NB4 (cell line): ENCODE measurements at regions not wholly inside any gene's neighbourhood (a gene's known extent, or its start where the extent isn't known, plus 50 kb on each side); places are given as distances from the start of the nearest gene placed in this dataset.

Experiments
- MYC ChIP-seq: IDR thresholded peaks from 2 replicates; pipeline ENCODE4 v1.6.1; 2011; ENCODE audit warnings: low read depth, low read length
- POLR2A ChIP-seq: IDR thresholded peaks from 2 replicates; pipeline ENCODE4 v1.6.1; 2011; ENCODE audit warnings: mild to moderate bottlenecking; ENCODE audit not compliant: insufficient read length; ENCODE audit errors: extremely low read depth
- TF ChIP-seq, protein P1 (sequence below): IDR thresholded peaks from one replicate; pipeline ENCODE4 v1.5.1; 2012; ENCODE audit warnings: low read depth, low read length
- TF ChIP-seq, protein P2 (sequence below): IDR thresholded peaks from 2 replicates; pipeline ENCODE4 v1.6.1; 2011; ENCODE audit warnings: low read depth, low read length

DNA sequence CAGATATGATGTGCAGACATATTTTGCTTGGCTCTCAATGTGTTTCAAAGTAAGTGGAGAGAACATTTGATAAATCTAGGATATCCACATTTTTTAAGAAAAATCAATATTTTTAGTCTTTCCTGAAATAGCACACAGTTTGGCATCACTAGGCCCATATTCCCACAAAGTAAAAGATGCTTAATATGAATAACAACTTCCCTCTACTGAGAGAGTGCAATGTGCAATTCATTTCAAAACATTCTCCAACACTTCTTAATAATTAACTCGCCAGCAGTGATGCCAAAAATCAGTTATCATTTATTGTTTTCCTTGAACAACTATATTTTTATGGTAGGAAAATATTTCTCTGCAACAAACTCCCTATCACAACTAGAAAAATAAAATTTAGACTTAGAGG lies 800.2 kb upstream of the MBL2 start:
- TF ChIP-seq, protein P1, sequence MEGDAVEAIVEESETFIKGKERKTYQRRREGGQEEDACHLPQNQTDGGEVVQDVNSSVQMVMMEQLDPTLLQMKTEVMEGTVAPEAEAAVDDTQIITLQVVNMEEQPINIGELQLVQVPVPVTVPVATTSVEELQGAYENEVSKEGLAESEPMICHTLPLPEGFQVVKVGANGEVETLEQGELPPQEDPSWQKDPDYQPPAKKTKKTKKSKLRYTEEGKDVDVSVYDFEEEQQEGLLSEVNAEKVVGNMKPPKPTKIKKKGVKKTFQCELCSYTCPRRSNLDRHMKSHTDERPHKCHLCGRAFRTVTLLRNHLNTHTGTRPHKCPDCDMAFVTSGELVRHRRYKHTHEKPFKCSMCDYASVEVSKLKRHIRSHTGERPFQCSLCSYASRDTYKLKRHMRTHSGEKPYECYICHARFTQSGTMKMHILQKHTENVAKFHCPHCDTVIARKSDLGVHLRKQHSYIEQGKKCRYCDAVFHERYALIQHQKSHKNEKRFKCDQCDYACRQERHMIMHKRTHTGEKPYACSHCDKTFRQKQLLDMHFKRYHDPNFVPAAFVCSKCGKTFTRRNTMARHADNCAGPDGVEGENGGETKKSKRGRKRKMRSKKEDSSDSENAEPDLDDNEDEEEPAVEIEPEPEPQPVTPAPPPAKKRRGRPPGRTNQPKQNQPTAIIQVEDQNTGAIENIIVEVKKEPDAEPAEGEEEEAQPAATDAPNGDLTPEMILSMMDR: no peak
- TF ChIP-seq POLR2A: no peak
- TF ChIP-seq, protein P2, sequence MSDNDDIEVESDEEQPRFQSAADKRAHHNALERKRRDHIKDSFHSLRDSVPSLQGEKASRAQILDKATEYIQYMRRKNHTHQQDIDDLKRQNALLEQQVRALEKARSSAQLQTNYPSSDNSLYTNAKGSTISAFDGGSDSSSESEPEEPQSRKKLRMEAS: no peak
- no peak for TF ChIP-seq MYC
